IPS DF 4.7 (cell line): ENCODE measurements at regions not wholly inside any gene's neighbourhood (a gene's known extent, or its start where the extent isn't known, plus 50 kb on each side); places are given as distances from the start of the nearest gene placed in this dataset.
"Not testable (repeated sequence)": the region's sequence is repeated elsewhere in the genome, so short reads cannot be mapped to it uniquely, and the experiment has no call there.

Experiments used
- DNase-seq: peaks from one replicate; pipeline ENCODE4 v3.0.0-alpha.2; 2013; ENCODE audit warnings: low spot score; ENCODE audit errors: extremely low read depth

- DNase-seq, result no peak
Observed at GRCh38 chr16:65702707-65703402, 581.0 kb upstream of the CDH11 start.

GRCh38 chr16:65700596-65700995, 578.7 kb upstream of the CDH11 start:
- DNase-seq, result no peak

GRCh38 chr16:65698791-65699321, 577.0 kb upstream of the CDH11 start:
- no peak for DNase-seq

- DNase-seq, result no peak
Observed at GRCh38 chr16:65697521-65697920, 575.7 kb upstream of the CDH11 start.

GRCh38 chr16:65697065-65697464, 575.2 kb upstream of the CDH11 start:
- DNase-seq, result no peak

GRCh38 chr16:65691846-65692245, 570.0 kb upstream of the CDH11 start:
- DNase-seq, result not testable (repeated sequence)

- no peak for DNase-seq
Observed at GRCh38 chr16:65689726-65690125, 567.9 kb upstream of the CDH11 start.

- DNase-seq, result no peak
Observed at GRCh38 chr16:65688301-65688700, 566.4 kb upstream of the CDH11 start.

- no peak for DNase-seq
Observed at GRCh38 chr16:65684230-65684629, 562.4 kb upstream of the CDH11 start.

GRCh38 chr16:65681406-65681805, 559.5 kb upstream of the CDH11 start:
- DNase-seq, result no peak

GRCh38 chr16:65679785-65680184, 557.9 kb upstream of the CDH11 start:
- DNase-seq, result no peak

- DNase-seq, result no peak
Observed at GRCh38 chr16:65675161-65675560, 553.3 kb upstream of the CDH11 start.

GRCh38 chr16:65672960-65673359, 551.1 kb upstream of the CDH11 start:
- DNase-seq, result no peak

- DNase-seq, result no peak
Observed at GRCh38 chr16:65671071-65671470, 549.2 kb upstream of the CDH11 start.

- DNase-seq, result no peak
Observed at GRCh38 chr16:65668064-65668595, 546.3 kb upstream of the CDH11 start.

- no peak for DNase-seq
Observed at GRCh38 chr16:65667011-65667578, 545.2 kb upstream of the CDH11 start.

GRCh38 chr16:65666132-65666941, 544.5 kb upstream of the CDH11 start:
- DNase-seq, result no peak

GRCh38 chr16:65665586-65665985, 543.7 kb upstream of the CDH11 start:
- no peak for DNase-seq

- no peak for DNase-seq
Observed at GRCh38 chr16:65663774-65664173, 541.9 kb upstream of the CDH11 start.

GRCh38 chr16:65662256-65662655, 540.4 kb upstream of the CDH11 start:
- DNase-seq, result no peak

- DNase-seq, result no peak
Observed at GRCh38 chr16:65661558-65661957, 539.7 kb upstream of the CDH11 start.

GRCh38 chr16:65660390-65660789, 538.5 kb upstream of the CDH11 start:
- no peak for DNase-seq
